Fibroblast of lung (primary cell): ENCODE measurements at regions not wholly inside any gene's neighbourhood (a gene's known extent, or its start where the extent isn't known, plus 50 kb on each side); places are given as distances from the start of the nearest gene placed in this dataset.

ENCODE experiments used
- DNase-seq, 2 donors: peaks; one replicate each; pipeline versions ENCODE4 v3.0.0 to v3.0.0-alpha.2; 2010; ENCODE audit warnings: low read depth in 2 of 2
- H2AFZ ChIP-seq: 2 replicates; pipeline ENCODE4 v1.5.1; 2012; ENCODE audit warnings: low read length, control low read depth, inconsistent platforms
- H3K27ac ChIP-seq: 2 replicates; pipeline ENCODE4 v1.5.1; 2011; ENCODE audit warnings: low read length, control low read depth; ENCODE audit not compliant: insufficient read depth
- H3K27me3 ChIP-seq: 2 replicates; pipeline ENCODE4 v1.5.1; 2011; ENCODE audit warnings: mild to moderate bottlenecking, low read length; ENCODE audit not compliant: control insufficient read depth, insufficient read depth
- H3K36me3 ChIP-seq: 2 replicates; pipeline ENCODE4 v1.5.1; 2011; ENCODE audit warnings: low read length; ENCODE audit not compliant: control insufficient read depth, insufficient read depth
- H3K4me1 ChIP-seq: 2 replicates; pipeline ENCODE4 v1.5.1; 2011; ENCODE audit warnings: low read length; ENCODE audit not compliant: control insufficient read depth, insufficient read depth; ENCODE audit errors: extremely low read depth
- H3K4me2 ChIP-seq: 2 replicates; pipeline ENCODE4 v1.5.1; 2011; ENCODE audit warnings: low read length, control low read depth; ENCODE audit not compliant: insufficient read depth; ENCODE audit errors: extremely low read depth
- H3K4me3 ChIP-seq, 4 experiments: fragments of 200-600 bp in 1 of 4; sonication (generic) in 1 of 4; replicated peaks in 1 of 4; 2 replicates each; pipeline ENCODE4 v1.5.1; 2011 to 2016; ENCODE audit warnings: low read length in 4 of 4, low read depth in 3 of 4, mild to moderate bottlenecking in 3 of 4, control low read depth in 2 of 4, inconsistent platforms in 1 of 4, mixed read lengths in 1 of 4; ENCODE audit not compliant: insufficient read depth in 1 of 4; ENCODE audit errors: control extremely low read depth in 1 of 4
- H3K79me2 ChIP-seq: 2 replicates; pipeline ENCODE4 v1.5.1; 2012; ENCODE audit warnings: mild to moderate bottlenecking, low read length, inconsistent platforms; ENCODE audit not compliant: control insufficient read depth, insufficient read depth
- H3K9ac ChIP-seq: 2 replicates; pipeline ENCODE4 v1.5.1; 2011; ENCODE audit warnings: mild to moderate bottlenecking, low read length, control low read depth; ENCODE audit not compliant: insufficient read depth
- H3K9me3 ChIP-seq: 2 replicates; pipeline ENCODE4 v1.5.1; 2012; ENCODE audit warnings: low read depth, low read length; ENCODE audit not compliant: control insufficient read depth, insufficient read depth
- H4K20me1 ChIP-seq: 2 replicates; pipeline ENCODE4 v1.5.1; 2011; ENCODE audit warnings: low read length; ENCODE audit not compliant: control insufficient read depth, insufficient read depth; ENCODE audit errors: extremely low read depth
- CTCF ChIP-seq, 2 donors: IDR thresholded peaks in 1 of 2; conservative IDR thresholded peaks in 1 of 2; 1 replicate in 1 of 2; 2 replicates in 1 of 2; pipeline ENCODE4 v1.5.1; 2011 to 2012; ENCODE audit warnings: low read length in 2 of 2, control low read depth in 1 of 2, inconsistent platforms in 1 of 2, low read depth in 1 of 2, mild to moderate bottlenecking in 1 of 2
- EZH2 ChIP-seq: IDR thresholded peaks from 2 replicates; pipeline ENCODE4 v1.5.1; 2012; ENCODE audit warnings: low read length, control low read depth, mild to moderate bottlenecking; ENCODE audit errors: missing control alignments

DNA sequence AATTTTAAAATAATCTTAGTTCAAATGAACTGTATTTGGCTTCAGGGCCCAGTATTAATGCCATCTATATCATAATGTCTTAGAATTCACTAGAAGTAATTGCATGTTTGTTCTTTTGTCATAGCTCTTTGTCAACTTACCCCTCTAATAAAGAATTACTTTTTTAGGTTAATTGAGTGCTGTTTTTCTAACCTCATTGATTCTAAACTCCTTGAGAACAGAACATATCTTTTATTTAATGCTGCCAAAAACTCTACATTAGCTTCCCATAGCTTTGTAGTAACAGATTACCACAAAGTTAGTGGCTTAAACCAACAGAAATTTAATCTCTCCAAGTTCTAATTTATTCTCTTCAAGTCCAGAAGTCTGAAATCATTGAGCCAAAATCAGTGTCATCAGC lies 242.4 kb downstream of the LURAP1L start:
- Histone ChIP-seq H3K36me3 (no peaks in the 10 kb centered on the region), H3K4me2 (no peak overlapping the region), H4K20me1 (no peaks in the 10 kb centered on the region), H3K9me3 (no peaks in the 10 kb centered on the region), H3K27ac (no peak overlapping the region), H3K9ac (no peak overlapping the region), H2AFZ (no peak overlapping the region), H3K4me1 (no peaks in the 10 kb centered on the region), H3K27me3 (no peaks in the 10 kb centered on the region), H3K4me3 (no peak overlapping the region), H3K79me2 (no peaks in the 10 kb centered on the region)
- DNase-seq, result no peak
- TF ChIP-seq EZH2 (no peak), CTCF (conservative IDR thresholded peaks at IDR 0.05 in 1 of 2, IDR thresholded peaks at IDR 0.05 in 1 of 2; ENCODE audit: low read depth in 1 of 2, low read length in 2 of 2) (no peak)

DNA sequence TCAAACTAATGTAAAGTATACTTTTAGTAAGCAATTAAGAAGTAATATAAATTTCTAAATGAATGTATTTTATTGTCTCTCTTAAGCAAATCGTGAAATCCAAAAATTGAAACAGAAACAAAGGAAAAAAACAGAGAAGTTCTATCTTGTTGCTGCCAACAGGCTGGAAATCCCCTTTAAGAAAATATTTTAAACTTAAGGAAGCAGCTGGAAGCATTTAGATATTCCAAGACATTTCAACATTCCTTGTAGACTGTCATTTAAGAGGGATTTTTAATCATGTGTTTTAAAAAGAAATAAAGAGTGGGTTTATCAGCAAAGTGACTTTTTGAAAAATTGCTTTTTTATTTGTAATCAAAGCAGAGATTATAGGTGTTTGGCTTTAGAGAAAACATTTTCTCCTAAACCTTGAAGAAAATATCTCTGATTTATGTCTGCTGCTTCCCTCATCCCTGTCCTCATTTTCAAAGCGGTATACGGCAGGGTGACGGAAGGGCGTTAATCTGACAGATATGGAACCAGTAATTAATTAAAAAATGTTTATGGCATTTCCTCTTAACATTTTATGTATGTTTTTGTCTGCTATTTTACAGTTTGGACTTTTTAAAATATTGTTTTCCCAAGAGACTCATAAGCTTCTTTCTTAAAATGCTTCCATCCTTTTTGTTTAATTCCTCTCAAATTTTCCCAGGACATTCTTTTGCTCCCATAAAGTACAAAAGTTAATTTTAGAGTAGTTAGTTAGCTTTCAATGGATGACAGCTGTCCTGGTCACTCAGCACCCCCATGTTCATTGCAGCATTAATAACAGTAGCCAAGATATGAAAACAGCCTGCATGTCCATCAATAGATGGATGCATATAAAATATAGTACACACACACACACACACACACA lies 245.6 kb downstream of the LURAP1L start:
- Histone ChIP-seq H3K9me3 (no peaks in the 10 kb centered on the region), H3K4me3 (no peak overlapping the region), H2AFZ (no peak overlapping the region), H3K79me2 (no peaks in the 10 kb centered on the region), H3K9ac (no peak overlapping the region), H3K36me3 (no peaks in the 10 kb centered on the region), H3K4me1 (no peaks in the 10 kb centered on the region), H3K4me2 (no peak overlapping the region), H4K20me1 (no peaks in the 10 kb centered on the region), H3K27ac (no peak overlapping the region), H3K27me3 (no peaks in the 10 kb centered on the region)
- DNase-seq, result peak in 1 of 2 donors; percentile 25
- TF ChIP-seq CTCF (conservative IDR thresholded peaks at IDR 0.05 in 1 of 2, IDR thresholded peaks at IDR 0.05 in 1 of 2; ENCODE audit: low read depth in 1 of 2, low read length in 2 of 2) (no peak), EZH2 (no peak)

DNA sequence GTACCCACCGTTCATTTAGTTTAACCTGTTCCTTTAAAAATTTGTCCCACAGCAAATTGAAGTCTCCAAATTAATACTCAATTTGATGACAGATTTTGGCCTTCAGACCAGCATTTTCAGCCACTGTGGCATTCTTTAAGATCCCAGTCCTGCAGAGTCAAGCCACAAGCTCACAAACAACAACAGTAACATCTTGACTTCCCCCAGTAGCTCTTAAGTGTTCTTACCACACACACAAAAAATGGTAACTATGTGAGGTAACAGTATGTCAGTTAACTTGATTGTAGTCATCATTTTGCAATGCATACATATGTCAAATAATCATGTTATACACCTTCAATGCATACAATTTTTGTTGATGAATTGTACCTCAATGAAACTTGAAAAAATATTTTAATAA lies 247.9 kb downstream of the LURAP1L start:
- Histone ChIP-seq H3K36me3 (no peaks in the 10 kb centered on the region), H2AFZ (no peak overlapping the region), H3K27me3 (no peaks in the 10 kb centered on the region), H3K9me3 (no peaks in the 10 kb centered on the region), H4K20me1 (no peaks in the 10 kb centered on the region), H3K9ac (no peak overlapping the region), H3K4me2 (no peak overlapping the region), H3K79me2 (no peaks in the 10 kb centered on the region), H3K4me1 (no peaks in the 10 kb centered on the region), H3K27ac (no peak overlapping the region), H3K4me3 (no peak overlapping the region)
- TF ChIP-seq CTCF (conservative IDR thresholded peaks at IDR 0.05 in 1 of 2, IDR thresholded peaks at IDR 0.05 in 1 of 2; ENCODE audit: low read depth in 1 of 2, low read length in 2 of 2), result no peak
- TF ChIP-seq EZH2, result no peak
- DNase-seq, result peak in 1 of 2 donors; percentile 23
